K562 (cell line): ENCODE measurements at regions not wholly inside any gene's neighbourhood (a gene's known extent, or its start where the extent isn't known, plus 50 kb on each side); places are given as distances from the start of the nearest gene placed in this dataset.

Source experiments
- ASH1L ChIP-seq: fragments of 450-650 bp; IDR thresholded peaks from 2 replicates; pipeline ENCODE4 v1.6.1; 2018; ENCODE audit warnings: borderline replicate concordance, mild to moderate bottlenecking, low read depth; ENCODE audit not compliant: partially characterized antibody
- CBX1 ChIP-seq: sonication (generic); IDR thresholded peaks from 2 replicates; pipeline ENCODE4 v1.6.1; 2016; ENCODE audit warnings: antibody characterized with exemption, low read depth, mild to moderate bottlenecking
- CEBPZ ChIP-seq: fragments of 150-350 bp; IDR thresholded peaks from 2 replicates; pipeline ENCODE4 v1.6.1; 2014; ENCODE audit warnings: low read depth, mild to moderate bottlenecking, low read length, borderline replicate concordance
- CREM ChIP-seq: IDR thresholded peaks from 2 replicates; pipeline ENCODE4 v1.6.1; 2014; ENCODE audit warnings: antibody characterized with exemption, low read depth
- IRF9 ChIP-seq: fragments of 450-650 bp; IDR thresholded peaks from 2 replicates; pipeline ENCODE4 v1.6.1; 2016; ENCODE audit warnings: missing biosample characterization, missing genetic modification characterization
- MITF ChIP-seq: IDR thresholded peaks from 2 replicates; pipeline ENCODE4 v1.6.1; 2014; ENCODE audit warnings: antibody characterized with exemption
- ZBTB49 ChIP-seq: sonication (generic); formaldehyde crosslinking; IDR thresholded peaks from 2 replicates; pipeline ENCODE4 v1.8.0; 2022; ENCODE audit warnings: missing genetic modification reagents, mild to moderate bottlenecking, borderline replicate concordance
- TF ChIP-seq, protein P1 (sequence below), 2 experiments: IDR thresholded peaks in 1 of 2; conservative IDR thresholded peaks in 1 of 2; 2 replicates each; pipeline ENCODE4 v1.6.1; 2016; ENCODE audit warnings: low read depth in 2 of 2, mild to moderate bottlenecking in 1 of 2, missing compliant biosample characterization in 1 of 2, missing genetic modification characterization in 1 of 2, moderate library complexity in 1 of 2

- no peak for TF ChIP-seq CREM
- TF ChIP-seq CEBPZ, result no peak
- no peak for TF ChIP-seq ASH1L
- TF ChIP-seq ZBTB49 (CRISPR knock-in tag), result no peak
- TF ChIP-seq, protein P1, sequence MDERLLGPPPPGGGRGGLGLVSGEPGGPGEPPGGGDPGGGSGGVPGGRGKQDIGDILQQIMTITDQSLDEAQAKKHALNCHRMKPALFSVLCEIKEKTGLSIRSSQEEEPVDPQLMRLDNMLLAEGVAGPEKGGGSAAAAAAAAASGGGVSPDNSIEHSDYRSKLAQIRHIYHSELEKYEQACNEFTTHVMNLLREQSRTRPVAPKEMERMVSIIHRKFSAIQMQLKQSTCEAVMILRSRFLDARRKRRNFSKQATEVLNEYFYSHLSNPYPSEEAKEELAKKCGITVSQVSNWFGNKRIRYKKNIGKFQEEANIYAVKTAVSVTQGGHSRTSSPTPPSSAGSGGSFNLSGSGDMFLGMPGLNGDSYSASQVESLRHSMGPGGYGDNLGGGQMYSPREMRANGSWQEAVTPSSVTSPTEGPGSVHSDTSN (CRISPR knock-in tag; IDR thresholded peaks at IDR 0.05; ENCODE audit: low read depth), result no peak
- TF ChIP-seq, protein P1 (tag; conservative IDR thresholded peaks at IDR 0.05; ENCODE audit: low read depth), result no peak
- no peak for TF ChIP-seq CBX1
- no peak for TF ChIP-seq MITF
- no peak for TF ChIP-seq IRF9 (tag)
These were observed 195.5 kb downstream of the ERMARD start (continued) for GRCh38 chr6:169946971-169947370.
